Esophagus squamous epithelium (tissue), 4 donors: ENCODE measurements at regions not wholly inside any gene's neighbourhood (a gene's known extent, or its start where the extent isn't known, plus 50 kb on each side); places are given as distances from the start of the nearest gene placed in this dataset.

Experiments used
- POLR2A ChIP-seq, 4 donors: fragments of 450-650 bp; IDR thresholded peaks; one replicate each; pipeline ENCODE4 v1.6.1; 2017; ENCODE audit warnings: antibody characterized with exemption in 4 of 4, mild to moderate bottlenecking in 4 of 4, moderate library complexity in 3 of 4
- TF ChIP-seq, protein P1 (sequence below), 6 experiments: fragments of 450-650 bp in 4 of 6; fragments of 200-600 bp in 2 of 6; sonication (generic) in 2 of 6; IDR thresholded peaks; one replicate each; pipeline ENCODE4 v1.5.1; 2016 to 2019; ENCODE audit warnings: antibody characterized with exemption in 6 of 6, mild to moderate bottlenecking in 4 of 6, moderate library complexity in 4 of 6

DNA sequence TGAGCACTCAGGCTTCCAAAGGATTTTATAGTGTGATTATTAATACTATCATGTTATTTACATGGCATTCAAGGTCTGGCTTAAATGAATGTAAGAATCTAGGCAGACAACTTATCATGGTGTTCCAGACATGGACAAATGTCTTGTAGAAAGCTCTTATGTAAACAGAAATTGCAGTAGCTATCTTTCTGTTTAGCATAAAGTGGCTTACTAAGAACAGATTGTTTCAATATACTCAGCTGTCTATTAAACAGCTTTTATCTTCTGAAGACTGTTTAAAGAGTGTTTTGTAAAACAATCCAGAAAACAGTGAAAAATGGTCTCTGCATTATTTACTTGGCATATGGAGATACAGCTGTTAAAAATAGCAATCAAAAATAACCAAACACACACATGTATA lies 1061.8 kb upstream of the SEL1L start:
- no peak for TF ChIP-seq POLR2A (IDR thresholded peaks at IDR 0.05)
- TF ChIP-seq, protein P1, sequence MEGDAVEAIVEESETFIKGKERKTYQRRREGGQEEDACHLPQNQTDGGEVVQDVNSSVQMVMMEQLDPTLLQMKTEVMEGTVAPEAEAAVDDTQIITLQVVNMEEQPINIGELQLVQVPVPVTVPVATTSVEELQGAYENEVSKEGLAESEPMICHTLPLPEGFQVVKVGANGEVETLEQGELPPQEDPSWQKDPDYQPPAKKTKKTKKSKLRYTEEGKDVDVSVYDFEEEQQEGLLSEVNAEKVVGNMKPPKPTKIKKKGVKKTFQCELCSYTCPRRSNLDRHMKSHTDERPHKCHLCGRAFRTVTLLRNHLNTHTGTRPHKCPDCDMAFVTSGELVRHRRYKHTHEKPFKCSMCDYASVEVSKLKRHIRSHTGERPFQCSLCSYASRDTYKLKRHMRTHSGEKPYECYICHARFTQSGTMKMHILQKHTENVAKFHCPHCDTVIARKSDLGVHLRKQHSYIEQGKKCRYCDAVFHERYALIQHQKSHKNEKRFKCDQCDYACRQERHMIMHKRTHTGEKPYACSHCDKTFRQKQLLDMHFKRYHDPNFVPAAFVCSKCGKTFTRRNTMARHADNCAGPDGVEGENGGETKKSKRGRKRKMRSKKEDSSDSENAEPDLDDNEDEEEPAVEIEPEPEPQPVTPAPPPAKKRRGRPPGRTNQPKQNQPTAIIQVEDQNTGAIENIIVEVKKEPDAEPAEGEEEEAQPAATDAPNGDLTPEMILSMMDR (IDR thresholded peaks at IDR 0.05) = no peak
